ENCODE measurements at regions not wholly inside any gene's neighbourhood (a gene's known extent, or its start where the extent isn't known, plus 50 kb on each side); places are given as distances from the start of the nearest gene placed in this dataset.

DNA sequence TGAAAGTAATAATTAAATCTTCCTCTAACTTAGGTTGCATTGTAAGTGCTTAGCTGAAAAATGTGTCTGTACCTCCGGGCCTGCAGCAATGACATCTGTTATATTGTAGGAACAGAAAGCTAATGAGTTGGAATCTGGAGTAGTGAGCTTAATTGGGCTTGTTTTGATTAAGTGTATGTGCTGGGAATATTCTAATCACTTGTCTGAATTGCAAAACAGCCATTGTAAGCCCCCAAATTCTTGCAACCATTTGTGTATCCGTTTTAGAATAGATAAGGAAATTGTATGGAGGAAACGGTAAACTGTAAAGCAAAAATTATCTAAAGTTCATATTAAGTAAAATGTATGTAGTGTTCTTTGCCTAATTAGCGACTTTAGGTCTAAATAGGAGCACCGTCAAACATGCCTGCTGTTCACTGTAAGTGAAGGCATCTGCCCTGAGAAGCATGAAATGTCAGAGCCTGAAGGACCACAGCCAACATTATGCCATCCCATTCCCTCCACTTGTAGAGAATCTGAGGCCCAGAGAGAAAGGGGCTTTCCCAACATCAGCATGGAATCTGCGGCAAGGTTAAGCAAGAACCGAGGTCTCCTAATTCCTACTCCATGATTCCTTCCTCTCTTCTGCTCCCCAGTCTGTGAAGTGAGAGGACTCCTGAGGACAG lies 466.4 kb downstream of the TDRD15 start:
- in situ Hi-C loops (cut with MboI; ENCODE audit: low sequenced_read_pairs), result no loop called here

DNA sequence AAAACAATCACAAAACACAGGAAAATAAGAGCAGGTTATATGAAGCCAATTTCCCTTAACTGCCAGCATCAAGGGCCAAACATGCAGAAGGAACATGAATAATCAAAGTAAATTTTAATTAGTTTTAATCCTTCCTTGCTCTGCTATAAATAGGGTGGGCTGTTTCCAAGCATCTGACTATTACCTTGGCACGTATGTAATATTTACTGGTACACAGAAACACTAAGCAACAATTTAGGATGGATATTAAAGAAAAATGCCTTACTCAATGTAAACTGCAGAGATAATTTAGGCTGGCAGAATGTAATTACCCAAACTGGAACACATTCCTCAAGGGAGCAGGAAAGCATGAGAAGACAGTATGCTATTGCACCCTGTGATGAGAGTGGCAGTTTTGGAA lies 468.2 kb downstream of the TDRD15 start:
- in situ Hi-C loops (cut with MboI; ENCODE audit: low sequenced_read_pairs), result no loop called here

DNA sequence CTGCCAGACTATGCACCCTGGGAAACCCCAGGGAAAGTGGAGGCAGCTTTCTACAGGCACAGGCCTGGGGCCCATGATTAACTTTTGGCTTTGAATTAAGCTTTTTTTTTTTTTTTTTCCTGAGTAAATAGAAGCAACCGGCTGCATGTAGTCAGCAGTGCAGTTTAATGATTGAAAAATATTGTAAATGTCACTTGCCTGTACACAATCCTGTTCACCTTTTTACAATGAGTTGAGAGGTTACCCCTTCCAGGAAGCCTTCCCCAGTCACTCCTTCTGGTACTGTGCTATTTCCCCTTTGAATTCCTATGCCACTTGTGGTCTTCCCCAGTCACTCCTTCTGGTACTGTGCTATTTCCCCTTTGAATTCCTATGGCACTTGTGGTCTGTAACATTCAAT lies 475.6 kb downstream of the TDRD15 start:
- in situ Hi-C loops (cut with MboI; ENCODE audit: low sequenced_read_pairs), result no loop called here

GRCh38 chr2:21602789-21603188 lies 479.0 kb downstream of the TDRD15 start:
- in situ Hi-C loops (cut with MboI; ENCODE audit: low sequenced_read_pairs), result no loop called here

DNA sequence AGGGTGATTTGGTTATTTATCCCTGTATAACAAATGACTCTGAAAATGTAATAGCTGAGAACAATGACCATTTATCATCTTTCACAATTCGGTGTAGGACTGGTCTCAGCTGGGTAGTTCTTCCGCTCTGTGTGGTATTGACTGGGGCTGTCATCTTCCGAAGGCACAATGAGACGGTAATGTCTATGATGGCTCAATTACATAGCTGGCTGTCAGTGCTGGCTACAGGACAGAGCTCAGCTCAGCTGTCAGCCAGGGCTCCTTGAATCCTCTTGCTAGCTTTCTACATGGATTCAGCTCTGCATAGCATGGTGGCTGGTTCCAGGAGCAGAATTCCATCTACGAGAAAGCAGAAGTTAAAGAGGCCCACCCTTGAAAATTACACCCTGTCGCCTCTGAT lies 483.8 kb downstream of the TDRD15 start:
- in situ Hi-C loops (cut with MboI; ENCODE audit: low sequenced_read_pairs), result no loop called here

GRCh38 chr2:21610304-21610703 lies 486.5 kb downstream of the TDRD15 start:
- in situ Hi-C loops (cut with MboI; ENCODE audit: low sequenced_read_pairs), result no loop called here

DNA sequence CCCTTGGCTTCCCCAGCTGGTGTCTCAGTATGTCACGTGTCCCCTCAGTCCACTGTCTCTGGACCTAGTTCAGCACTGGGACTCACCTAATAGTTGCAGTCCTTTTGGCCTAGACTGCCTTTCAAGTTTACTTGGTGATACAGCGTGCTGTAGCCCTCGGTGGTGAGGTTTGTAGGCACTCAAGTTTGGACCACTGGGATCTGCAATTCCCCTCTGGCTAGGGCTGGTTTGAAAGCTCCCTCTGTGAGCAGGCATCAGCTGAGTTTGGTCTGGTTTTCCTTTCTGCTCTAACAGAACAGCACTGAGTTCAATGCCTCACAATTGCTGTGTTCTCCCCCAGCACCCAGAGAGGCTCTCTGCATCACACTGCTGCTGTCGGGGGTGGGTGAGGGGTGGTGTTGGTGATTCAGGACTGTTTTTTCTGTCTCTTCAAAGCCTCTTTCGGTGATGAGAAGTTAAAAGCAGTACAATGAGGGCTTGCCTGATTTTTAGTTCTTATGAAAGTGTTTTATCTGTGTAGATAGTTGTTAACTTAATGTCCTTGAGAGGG lies 494.2 kb downstream of the TDRD15 start:
- in situ Hi-C loops (cut with MboI; ENCODE audit: low sequenced_read_pairs), result no loop called here

GRCh38 chr2:21620771-21621170 lies 497.0 kb downstream of the TDRD15 start:
- in situ Hi-C loops (cut with MboI; ENCODE audit: low sequenced_read_pairs), result no loop called here

DNA sequence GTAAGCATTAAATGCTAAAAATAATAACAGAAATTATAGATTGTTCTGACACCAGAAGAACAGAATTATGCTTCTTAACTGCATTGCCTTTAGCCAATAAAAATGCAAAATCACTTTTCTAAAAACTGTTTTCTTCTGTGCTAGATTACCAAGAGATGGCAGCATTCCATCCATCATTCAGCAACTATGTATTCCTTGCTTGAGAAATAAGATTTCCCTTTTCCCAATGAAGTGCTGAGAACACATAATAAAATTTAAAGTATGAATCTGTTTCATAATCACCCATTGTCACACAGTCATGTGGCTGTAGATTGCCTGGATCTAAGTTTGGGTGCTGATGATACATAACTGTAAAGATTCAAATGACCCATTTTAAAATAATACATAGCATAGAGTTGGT lies 504.2 kb downstream of the TDRD15 start:
- in situ Hi-C loops (cut with MboI; ENCODE audit: low sequenced_read_pairs), result no loop called here

DNA sequence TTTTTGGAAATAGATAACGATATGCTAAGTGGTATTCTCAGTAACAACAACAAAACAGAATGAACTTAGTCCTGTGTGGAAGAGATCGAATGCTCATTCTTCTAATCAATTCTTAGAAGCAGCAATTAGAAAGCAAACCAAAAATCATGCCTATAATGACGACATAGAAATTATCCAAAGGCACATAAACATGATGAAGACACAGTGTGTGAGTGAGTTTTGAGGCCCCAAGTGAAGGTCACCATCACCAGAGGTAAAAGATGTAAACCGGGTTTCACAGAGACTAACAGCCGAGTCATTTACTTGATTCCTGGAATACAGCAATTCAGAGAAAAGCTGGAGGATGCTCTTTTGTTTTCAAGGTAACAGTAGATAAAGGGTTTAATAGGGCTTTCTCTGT lies 509.2 kb downstream of the TDRD15 start:
- in situ Hi-C loops (cut with MboI; ENCODE audit: low sequenced_read_pairs), result no loop called here

DNA sequence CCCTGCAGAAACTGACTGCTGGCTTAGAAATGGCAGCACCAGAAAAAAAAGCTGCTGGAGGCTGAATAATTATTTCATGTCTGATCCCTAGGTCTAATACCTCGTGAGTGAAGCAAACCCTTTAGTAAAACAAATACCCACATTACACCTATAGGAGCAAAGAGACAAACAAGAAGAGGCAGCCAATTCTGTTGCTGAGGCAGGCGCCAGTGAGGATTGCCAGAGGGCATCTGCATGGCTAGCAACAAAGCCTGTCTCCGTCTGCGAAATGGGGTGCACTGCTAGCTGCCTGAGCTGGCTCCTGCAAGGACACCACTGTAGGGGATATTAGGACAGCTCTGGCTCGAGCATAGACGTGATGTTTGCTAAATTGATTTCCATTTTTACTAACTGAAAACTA lies 509.7 kb downstream of the TDRD15 start:
- in situ Hi-C loops (cut with MboI; ENCODE audit: low sequenced_read_pairs), result no loop called here

GRCh38 chr2:21633911-21634310 lies 510.1 kb downstream of the TDRD15 start:
- in situ Hi-C loops (cut with MboI; ENCODE audit: low sequenced_read_pairs), result no loop called here

GRCh38 chr2:21640046-21640445 lies 516.3 kb downstream of the TDRD15 start:
- in situ Hi-C loops (cut with MboI; ENCODE audit: low sequenced_read_pairs), result no loop called here

DNA sequence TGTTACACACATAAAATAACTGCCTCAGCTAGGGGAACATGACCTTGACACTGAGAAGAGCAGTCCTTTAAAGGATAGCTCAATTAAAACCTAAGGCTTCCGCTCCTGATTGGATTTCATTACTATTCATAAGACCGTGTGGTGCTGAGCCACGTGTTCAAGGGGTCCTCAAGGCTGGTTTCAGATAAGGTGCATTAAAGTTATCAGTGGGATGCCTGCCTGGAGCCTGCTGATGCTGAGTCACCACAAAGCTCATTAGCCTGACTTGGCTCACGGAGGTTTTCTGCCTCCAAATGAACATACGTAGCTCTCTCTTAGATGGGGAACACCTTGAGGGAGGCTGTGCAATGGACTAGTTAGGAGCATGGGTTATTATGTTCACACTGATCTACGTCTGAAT lies 518.9 kb downstream of the TDRD15 start:
- in situ Hi-C loops (cut with MboI; ENCODE audit: low sequenced_read_pairs), result no loop called here

- in situ Hi-C loops (cut with MboI; ENCODE audit: low sequenced_read_pairs), result no loop called here
These were observed 519.4 kb downstream of the TDRD15 start for GRCh38 chr2:21643180-21643579.

DNA sequence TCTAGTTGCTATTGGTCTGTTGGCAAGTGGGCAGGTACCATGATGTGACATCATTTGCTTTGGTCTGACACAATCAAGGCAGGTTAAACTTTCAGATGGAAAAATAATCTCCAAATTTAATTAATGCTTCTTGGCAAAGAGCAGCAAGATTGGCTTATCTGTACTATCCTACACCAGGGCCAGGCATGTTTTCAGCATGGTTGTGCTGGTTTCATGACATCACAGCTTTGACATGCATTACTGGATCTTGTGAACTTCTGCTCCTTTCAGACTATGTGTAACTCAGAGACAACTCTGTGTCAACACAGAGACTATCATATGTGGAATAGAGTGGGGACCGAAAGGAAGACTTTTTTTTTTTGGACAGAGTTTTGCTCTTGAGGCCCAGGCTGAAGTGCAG lies 520.5 kb downstream of the TDRD15 start:
- in situ Hi-C loops (cut with MboI; ENCODE audit: low sequenced_read_pairs), result no loop called here

- in situ Hi-C loops (cut with MboI; ENCODE audit: low sequenced_read_pairs), result no loop called here
These were observed 522.6 kb downstream of the TDRD15 start for GRCh38 chr2:21646345-21646744.

- in situ Hi-C loops (cut with MboI; ENCODE audit: low sequenced_read_pairs), result no loop called here
These were observed 526.8 kb downstream of the TDRD15 start for GRCh38 chr2:21650569-21650968.

DNA sequence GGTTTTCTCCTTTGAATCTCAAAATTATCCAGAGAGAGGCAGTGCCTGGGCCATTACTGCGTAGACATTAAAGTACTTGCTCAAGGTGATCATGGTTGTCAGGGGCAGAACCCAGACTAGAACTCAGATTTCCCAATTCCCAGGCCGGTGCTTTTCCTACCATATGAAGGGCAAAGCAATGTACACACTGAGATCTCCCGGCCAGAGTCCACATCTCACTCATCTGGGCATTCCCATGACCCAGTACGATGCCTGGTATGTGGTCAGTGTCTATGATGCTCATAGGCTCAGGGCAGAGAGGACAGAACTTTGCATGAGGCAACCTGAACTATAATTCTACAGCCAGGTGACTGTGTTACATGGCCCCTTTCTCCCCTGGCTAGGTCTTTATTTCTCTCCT lies 531.4 kb downstream of the TDRD15 start:
- in situ Hi-C loops (cut with MboI; ENCODE audit: low sequenced_read_pairs), result no loop called here

DNA sequence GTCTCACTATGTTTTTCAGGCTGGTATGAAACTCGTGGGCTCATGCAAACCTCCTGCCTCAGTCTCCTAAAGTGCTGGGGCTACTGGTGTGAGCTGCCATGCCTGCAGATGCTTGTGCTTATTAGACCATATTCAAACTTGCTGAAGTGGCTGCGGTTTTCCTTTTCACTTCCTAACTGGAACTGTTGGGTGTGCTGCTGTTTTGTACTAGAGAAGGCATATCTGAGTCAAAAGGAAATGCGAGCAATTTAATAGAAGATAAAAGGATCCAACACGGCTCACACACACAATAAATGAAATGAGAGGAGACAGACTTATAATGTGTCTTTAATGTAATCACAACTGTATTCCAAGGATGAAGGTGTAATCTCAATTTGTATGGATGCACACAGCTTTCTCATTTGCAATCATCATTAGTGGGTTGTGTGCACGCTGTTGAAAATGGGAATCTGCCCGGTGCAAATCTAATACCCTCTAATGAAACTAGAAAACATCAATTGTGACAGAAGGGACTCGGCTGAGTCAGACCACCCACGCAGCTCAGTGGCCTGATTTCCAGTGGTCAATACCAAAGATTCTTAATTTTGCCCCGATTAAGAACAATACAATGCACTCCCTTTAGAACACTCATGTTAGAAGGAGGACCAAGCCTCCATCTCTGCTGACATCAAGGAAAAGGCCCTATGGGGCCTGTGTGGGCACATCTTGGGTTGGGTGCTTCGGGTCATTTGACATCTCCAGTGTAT lies 532.7 kb downstream of the TDRD15 start:
- in situ Hi-C loops (cut with MboI; ENCODE audit: low sequenced_read_pairs), result no loop called here

DNA sequence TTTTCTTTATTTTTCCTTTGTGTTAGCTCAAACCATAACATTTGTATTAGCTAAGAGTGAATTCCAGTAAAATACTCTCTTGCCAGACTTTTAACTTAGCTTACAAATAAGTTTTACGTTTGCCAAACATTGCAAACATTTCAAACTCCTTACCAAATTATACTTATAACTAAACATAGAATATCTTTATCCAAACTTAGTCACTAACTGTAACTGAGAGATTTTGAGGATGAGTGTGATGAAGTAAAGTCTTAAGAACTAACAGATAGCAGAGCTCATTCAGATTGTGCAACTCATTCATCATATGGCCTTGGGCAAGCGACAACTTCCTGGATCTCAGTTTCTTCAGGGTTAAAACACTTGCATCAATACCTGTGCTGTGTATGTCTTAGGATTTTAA lies 533.7 kb downstream of the TDRD15 start:
- in situ Hi-C loops (cut with MboI; ENCODE audit: low sequenced_read_pairs), result no loop called here

- in situ Hi-C loops (cut with MboI; ENCODE audit: low sequenced_read_pairs), result no loop called here
These were observed 534.5 kb downstream of the TDRD15 start for GRCh38 chr2:21658269-21658668.

Data from HL-60/S4 treated with phorbol 12-myristate 13-acetate at 8.2 ng/mL for 4 days and 3 days (cell line).